DND-41 (cell line): ENCODE measurements at regions not wholly inside any gene's neighbourhood (a gene's known extent, or its start where the extent isn't known, plus 50 kb on each side); places are given as distances from the start of the nearest gene placed in this dataset.
"Not testable (repeated sequence)": the region's sequence is repeated elsewhere in the genome, so short reads cannot be mapped to it uniquely, and the experiment has no call there.

Experiments
- EZH2 ChIP-seq: IDR thresholded peaks from 3 replicates; pipeline ENCODE4 v1.6.1; 2012; ENCODE audit warnings: borderline replicate concordance, low read depth, mild to moderate bottlenecking, moderate library complexity, low read length, inconsistent platforms; ENCODE audit not compliant: severe bottlenecking
- TF ChIP-seq, protein P1 (sequence below): IDR thresholded peaks from 2 replicates; pipeline ENCODE4 v1.5.1; 2012; ENCODE audit warnings: borderline replicate concordance, low read length, moderate library complexity, mild to moderate bottlenecking; ENCODE audit not compliant: poor library complexity, severe bottlenecking; ENCODE audit errors: extremely low read depth

DNA sequence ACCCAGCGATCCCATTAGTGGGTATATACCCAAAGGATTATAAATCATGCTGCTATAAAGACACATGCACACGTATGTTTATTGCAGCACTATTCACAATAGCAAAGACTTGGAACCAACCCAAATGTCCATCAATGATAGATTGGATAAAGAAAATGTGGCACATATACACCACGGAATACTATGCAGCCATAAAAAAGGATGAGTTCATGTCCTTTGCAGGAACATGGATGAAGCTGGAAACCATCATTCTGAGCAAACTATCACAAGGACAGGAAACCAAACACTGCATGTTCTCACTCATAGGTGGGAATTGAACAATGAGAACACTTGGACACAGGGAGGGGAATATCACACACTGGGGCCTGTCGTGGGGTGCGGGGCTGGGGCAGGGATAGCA lies 230.0 kb upstream of the RREB1 start:
- TF ChIP-seq, protein P1, sequence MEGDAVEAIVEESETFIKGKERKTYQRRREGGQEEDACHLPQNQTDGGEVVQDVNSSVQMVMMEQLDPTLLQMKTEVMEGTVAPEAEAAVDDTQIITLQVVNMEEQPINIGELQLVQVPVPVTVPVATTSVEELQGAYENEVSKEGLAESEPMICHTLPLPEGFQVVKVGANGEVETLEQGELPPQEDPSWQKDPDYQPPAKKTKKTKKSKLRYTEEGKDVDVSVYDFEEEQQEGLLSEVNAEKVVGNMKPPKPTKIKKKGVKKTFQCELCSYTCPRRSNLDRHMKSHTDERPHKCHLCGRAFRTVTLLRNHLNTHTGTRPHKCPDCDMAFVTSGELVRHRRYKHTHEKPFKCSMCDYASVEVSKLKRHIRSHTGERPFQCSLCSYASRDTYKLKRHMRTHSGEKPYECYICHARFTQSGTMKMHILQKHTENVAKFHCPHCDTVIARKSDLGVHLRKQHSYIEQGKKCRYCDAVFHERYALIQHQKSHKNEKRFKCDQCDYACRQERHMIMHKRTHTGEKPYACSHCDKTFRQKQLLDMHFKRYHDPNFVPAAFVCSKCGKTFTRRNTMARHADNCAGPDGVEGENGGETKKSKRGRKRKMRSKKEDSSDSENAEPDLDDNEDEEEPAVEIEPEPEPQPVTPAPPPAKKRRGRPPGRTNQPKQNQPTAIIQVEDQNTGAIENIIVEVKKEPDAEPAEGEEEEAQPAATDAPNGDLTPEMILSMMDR = not testable (repeated sequence)
- not testable (repeated sequence) for TF ChIP-seq EZH2
